NCI-H82 (cell line): ENCODE measurements at regions not wholly inside any gene's neighbourhood (a gene's known extent, or its start where the extent isn't known, plus 50 kb on each side); places are given as distances from the start of the nearest gene placed in this dataset.

ENCODE experiments used
- DNase-seq: peaks from one replicate; lab custom pipeline; 2025; lab: John Stamatoyannopoulos, UW

DNA sequence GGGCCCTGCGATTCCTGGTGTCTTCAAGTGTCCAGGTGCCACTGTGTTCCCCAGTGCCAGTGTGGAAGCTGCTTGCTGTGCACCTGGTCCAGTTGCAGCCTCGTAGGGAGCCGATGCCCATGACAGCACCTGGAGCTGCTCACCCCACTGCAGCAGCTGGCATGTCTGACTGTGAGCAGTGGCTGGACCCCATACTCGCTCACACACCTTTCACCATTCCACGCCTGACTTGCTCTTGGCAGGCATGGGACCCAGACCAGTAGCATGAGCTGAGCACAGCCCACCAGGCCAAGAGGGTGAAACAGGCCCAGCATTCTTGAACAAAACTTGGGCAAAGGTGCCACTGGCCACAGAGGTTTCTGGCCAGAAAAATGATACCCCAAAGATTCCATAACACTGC is 124.5 kb upstream of the THY1 start:
- DNase-seq, result no peak

DNA sequence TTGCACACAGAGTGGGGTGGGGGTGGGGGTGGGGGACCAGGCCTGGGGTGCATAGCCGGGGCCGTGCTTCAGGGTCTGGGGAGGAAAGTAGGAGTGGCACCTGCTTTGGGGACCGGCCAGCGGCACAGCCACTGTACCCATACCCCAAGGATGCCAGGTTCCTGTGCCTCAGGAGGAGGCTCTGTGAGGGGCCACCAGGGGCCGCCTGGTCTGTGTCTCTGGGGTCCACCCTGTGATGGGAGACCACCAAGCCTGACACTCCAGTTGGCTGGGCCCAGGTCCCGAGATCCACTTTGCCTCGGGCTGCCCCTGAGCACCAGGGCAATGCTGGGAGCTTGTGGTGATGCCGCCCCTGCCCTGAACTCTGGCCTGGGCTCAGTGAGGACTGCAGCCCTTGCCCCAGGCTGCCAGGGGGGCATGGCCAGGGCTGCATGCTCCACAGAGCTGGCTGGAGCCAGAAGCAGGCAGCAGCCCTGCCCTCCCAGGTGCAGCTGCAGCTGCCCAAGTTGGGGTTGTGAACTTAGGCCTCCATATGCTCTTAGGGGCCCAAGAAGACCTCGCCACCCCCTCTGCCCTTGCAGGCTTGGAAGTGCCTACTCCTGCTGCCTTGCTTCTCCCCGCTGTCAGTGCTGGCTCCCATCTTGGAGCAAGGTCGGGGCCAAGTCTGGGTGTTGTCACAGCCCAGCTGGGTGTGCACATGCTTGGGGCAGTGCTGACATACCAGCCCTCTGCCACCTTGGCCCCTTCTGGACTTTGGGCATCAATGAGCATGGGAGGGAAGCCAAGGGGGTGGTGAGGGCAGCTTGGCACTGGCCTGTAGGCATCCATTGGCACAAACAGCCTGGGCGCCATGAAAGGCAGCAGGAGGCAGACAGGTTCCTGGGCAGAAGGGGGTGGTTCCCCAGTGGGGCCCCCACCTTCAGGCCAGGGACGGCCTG is 123.3 kb upstream of the THY1 start:
- DNase-seq, result no peak

DNA sequence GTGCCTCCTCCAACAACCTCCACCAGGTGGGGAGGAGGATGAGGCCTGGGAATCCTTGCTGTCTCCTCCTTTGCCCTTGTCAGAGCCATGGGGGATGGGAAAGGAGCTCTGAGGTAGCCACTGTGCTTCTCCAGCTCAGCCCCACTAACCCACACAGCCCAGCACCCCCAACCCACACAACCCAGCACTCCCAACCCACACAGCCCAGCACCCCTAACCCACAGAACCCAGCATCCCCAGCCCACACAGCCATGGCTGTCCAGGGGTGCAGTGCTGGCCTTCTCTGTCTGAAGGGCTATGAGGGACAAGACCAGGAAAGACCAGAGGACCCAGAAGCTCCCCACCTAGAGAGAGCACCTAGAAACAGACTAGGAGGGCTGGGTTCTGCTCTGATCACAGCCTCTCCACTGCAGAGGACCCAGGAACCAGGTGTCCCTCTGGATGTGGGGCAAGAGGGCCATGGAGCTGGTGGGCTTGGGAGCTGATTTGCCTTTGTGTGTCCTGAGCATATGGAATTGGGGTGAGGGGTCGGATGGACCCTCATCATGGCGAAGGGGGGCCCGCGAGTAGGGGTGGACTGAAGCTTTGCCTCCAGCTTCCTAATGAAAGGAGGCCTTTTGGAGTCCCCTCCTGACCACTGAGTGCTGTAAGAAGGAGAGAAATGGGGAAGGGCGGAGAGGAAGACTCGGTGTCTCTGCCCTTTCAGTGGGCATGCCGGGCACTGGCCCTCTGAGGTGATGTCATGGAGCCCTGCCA is 117.6 kb upstream of the THY1 start:
- DNase-seq, result no peak

DNA sequence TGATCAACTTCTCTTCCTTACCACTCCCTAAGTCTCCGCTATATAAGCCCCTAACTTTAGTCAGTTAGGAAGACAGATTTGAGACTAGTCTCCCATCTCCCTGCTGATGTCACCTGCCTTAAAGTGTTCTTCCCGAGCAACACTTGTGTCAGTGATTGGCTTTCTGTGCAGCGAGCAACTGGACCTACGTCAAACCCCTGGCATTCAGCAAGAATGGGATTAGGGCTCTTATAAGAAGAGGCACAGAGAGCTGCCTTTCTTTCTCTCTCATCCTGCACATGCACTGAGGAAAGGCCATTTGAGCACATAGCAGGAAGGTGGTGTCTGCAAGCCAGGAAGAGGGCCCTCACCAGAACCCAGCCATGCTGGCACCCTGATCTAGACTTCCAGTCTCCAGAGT is 116.6 kb upstream of the THY1 start:
- DNase-seq, result peak; percentile 39

DNA sequence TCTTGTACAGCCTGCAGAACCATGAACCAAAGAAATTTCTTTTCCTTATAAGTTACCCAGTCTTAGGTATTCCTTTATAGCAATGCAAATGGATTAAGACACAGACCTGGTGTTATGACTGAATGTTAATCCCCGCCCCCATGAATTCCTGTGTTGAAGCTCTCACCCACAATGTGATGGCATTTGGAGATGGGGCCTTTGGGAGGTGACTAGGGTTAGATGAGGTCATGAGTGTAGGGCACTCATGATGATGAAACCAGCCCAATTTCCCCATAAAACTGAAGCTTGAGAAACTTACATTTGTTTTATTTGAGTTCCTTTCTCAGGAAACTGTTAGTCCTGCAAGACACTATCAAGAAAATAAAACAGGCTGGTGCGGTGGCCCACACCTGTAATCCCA is 115.8 kb upstream of the THY1 start:
- DNase-seq, result peak; percentile 57

- DNase-seq, result peak; percentile 36
Observed at GRCh38 chr11:119537306-119538253, 114.6 kb upstream of the THY1 start.

- DNase-seq, result peak; percentile 91
Observed at GRCh38 chr11:119536801-119537200, 113.8 kb upstream of the THY1 start.

GRCh38 chr11:119533921-119534736 is 111.2 kb upstream of the THY1 start:
- peak; percentile 85 for DNase-seq

DNA sequence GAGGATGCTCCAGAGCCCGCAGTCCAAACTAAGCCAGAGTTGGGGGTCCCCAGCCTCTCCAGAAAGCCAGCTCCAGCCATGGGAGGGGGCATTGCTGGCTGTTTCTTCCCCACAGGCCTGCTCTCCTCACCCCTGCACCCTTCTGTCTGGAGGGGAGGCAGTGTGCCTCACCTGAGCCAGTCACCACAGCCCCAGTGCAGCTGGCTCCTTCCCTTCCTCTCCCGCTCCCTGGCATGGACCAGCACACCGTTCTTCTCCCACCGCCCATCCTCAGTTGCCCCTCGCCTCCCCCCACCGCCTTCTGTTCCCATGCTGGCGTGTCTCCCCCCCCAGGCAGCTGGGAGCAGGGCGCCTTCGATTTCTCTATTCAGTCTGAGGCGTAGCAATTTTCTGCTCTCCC is 110.5 kb upstream of the THY1 start:
- DNase-seq, result no peak

- DNase-seq, result no peak
Observed at GRCh38 chr11:119532551-119532950, 109.6 kb upstream of the THY1 start.

DNA sequence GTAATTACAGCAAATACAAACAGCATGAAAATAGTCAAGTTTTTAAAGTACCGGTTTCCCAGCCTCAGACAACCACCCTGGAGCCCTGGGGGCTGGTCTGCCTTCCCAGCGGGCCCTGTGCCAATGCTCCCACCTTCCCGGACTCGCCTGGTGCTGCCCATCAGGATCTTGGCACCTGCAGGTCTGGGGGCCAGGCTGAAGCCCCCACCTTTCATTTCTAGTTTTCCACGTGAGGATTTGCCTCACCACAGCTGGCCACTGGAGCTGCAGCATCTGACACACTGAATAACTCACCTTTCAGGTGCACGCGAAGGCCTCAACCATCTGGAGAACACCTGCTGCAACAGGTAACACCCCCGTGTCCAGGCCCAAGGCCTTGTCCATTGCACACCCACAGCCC is 108.7 kb upstream of the THY1 start:
- no peak for DNase-seq

DNA sequence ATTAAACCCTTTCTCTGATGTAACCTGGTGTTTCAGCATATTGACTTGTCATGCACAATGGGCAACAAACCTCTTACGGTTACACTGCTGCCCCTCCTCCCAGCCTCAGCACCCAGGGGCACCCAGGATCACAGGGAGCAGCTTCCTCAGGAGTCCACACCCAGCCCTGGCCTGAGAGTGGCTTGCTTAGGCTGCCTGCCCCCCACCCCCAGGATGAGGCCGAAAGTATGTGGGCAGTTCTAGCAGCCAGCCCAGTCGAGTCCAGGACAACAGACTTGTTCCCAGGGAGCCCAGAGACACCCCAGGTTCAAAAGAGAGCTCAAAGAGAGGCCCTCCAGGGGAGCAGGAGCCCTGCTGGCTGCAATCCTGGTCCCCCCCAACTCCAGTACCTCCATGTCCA is 108.1 kb upstream of the THY1 start:
- DNase-seq, result no peak

DNA sequence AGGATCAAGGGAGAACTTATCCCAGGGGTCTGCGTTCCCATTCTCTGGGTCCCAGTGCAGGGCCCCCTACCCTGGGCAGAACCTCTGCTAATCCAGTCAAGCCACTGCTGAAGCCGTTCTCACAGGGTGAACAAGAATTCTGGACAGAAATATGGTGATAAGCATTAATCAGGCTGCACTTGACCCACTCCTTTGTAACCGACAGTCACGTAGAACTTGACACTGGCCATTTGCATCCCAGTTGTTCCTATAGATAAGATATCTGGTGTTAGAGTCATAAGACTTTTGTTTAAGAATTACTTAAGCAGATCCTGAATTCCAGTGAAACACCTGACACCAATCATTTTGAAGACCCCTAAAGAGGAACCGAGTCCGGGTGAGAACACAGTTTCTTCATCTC is 107.5 kb upstream of the THY1 start:
- DNase-seq, result no peak

DNA sequence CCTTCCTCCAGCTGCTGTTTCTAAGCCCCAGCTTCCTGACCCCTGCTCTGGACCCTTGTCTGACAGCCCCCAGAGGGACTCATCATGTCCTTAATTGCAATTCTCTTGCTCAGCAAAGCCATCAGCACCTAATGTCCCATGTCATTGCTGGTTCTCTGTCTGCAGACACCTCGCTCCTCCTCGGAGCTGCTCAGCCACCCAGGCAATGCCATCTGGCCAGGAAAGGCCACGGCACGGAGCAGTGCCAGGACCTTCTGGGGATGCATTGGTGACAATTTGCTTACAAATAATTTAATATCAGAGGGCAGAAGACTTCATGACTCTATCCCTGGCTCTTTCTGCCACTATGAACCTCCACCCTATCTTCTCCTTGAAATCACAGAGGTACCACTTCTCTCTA is 107.0 kb upstream of the THY1 start:
- no peak for DNase-seq

DNA sequence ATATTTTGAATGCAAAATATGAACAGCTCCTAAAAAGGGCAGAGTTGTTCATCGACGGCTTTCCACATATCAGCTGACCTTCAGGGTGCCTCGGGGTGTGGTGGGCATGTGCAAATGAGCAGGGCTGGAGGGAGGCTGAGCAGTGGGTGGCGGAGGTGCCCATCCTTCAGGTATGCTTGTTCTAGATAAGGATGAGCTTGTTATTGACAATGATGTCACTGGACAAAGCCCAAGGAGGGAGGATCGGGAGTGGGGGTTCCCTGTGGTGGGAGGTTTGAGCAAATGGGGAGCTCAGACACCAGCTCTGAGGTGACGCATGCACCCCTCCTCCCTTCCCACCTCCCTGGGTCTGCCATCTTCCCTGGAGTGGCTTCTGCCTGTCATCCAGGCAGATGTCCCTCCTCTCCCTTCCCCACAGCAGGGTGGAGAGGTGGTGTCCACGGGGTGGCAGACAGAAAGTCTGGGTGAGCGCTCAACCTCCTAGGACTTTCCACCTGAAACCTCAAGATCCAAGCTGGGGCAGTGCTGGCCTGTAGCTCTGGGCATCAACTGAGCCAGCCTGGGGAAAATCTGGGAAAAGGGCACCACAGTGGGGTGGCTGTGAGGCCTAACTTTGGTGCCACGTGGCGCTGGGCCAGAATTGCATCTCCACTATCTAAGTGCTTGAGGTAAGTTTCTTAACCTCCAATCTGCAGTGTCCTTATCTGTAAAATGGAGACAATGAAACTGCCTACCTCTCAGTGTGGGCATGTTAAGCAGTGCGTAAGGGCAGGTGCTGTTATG is 106.3 kb upstream of the THY1 start:
- DNase-seq, result no peak

- no peak for DNase-seq
Observed at GRCh38 chr11:119525867-119526196, 102.9 kb upstream of the THY1 start.

- no peak for DNase-seq
Observed at GRCh38 chr11:119525180-119525866, 102.4 kb upstream of the THY1 start.

DNA sequence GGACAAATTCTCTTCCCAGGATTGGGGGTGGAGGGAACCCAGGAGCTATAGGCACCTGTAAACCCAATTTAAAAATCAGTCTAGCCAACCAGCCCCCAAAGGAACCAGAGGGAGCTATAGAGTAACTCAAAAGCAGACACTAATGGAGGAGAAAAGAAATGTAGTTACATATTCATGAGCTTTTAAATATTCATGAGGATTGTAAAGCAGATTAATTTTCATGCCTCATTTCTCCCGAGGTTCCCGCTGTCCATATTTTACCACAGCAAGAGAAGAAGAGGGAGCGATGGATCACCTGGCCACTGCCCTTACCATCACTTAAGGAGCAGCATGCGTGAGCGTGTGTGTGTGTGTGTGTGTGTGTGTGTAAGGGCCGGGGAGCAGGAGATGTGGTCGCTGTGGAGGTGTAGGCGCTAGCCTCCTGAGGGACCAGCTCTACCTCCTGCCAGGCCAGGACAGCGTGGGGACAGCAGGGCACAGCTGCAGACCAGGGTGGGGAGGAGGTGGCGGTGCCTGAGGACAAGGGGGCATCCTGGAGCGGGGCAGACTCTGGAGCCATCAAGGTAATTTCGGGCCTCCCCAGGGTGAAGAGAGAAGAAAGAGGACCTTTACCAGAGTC is 100.7 kb upstream of the THY1 start:
- no peak for DNase-seq

DNA sequence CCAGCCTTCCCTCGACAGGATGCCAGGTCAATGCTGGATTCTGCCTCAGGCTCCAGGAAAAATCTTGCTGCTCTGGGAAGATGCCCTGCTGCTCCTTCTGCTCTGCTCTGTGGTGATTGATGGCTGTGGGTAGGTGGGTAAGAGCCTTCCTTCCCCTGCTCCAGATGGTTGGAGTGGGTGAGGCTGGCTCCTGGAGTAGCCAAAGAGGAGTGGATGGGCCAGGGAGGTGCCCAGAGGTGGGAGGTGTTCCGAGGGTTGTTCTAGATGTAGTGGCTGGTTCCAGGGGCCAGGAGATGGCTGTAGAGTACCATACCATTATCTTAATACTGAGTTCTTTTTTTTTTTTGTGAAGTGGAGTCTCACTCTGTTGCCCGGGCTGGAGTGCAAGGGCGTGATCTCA is 99.6 kb upstream of the THY1 start:
- no peak for DNase-seq

DNA sequence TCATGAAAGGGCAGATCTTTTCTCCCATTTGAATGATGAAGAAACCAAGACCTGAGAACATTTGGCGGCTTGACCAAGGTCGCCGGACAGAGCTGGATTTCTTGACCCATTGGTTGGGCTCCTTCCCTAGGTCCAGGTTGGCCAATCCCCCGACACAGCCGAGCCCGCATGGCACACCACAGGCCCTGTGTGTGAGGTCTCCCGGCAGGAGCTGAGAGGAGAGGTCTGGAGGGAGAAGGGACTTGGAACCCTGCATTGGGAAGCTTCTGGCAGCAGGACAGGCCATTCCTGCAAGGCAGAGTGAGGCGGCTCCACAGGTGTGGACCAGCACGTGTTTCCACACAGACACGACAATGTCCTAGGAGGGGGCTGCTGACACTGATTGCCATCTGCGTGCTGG is 98.6 kb upstream of the THY1 start:
- DNase-seq, result no peak
